NCI-H146 treated with DMSO at 0.1 percent for 48 hours (cell line): ENCODE measurements at regions not wholly inside any gene's neighbourhood (a gene's known extent, or its start where the extent isn't known, plus 50 kb on each side); places are given as distances from the start of the nearest gene placed in this dataset.

ENCODE experiments used
- DNase-seq: peaks from one replicate; lab custom pipeline; 2025; ENCODE audit not compliant: unreplicated experiment; lab: John Stamatoyannopoulos, UW

DNA sequence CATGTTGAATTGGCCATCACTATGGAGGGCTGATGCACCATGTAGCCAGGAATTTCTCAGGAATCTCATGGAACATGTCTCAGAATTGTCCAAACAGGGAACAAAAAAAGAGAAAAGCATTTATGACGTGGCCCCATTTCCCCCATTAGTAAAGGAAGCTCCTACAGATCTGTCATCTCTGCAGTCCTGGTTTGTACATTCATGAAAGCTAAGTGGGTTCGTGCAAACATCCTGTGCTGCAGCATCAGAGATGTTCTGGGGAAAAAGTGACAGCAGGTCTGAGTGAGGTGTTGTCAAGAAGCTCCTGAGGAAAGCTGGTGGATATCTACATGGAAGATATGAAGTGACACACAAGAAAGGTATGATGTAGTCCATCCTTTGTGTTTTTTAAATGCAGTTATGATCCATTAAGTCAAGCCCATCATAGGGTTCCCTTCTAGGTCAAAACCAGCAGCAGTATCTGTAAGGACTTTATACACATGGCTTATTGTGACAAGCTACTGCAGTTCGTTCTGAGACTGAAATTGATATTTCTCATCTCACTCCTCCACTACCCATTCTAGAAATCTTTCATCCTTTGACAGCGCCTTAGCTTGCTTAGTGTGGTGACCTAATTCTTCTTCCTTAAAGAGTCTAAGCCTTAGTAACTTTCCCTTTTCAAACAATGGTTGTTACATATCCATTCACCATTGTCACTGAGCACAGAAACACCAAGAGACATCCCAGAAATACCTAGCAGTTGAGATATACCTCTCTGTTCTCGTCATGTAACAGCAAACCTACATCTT is 200.0 kb upstream of the TCF21 start:
- no peak for DNase-seq

DNA sequence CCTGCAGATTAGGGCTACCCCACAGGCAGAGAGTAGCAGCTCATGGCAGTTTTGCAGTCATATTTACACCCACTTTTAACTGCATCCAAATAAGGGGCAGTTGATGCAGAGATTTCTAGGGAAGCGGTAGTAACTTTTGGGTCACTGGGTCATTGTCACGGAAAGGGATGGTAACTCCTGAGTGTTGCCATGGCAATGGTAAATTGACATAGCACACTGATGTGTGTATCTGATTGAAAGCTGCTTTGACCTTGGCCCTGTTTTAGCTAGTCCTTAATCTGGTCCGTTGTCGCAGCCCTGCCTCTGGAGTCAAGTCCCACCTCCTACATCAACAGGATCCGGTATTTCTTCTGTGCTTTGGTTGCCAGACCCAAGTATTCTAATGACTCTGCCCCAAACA is 199.1 kb upstream of the TCF21 start:
- DNase-seq, result no peak

- no peak for DNase-seq
These were observed 195.3 kb upstream of the TCF21 start for GRCh38 chr6:133693565-133693964.

- no peak for DNase-seq
These were observed 191.7 kb upstream of the TCF21 start for GRCh38 chr6:133697185-133697584.

DNA sequence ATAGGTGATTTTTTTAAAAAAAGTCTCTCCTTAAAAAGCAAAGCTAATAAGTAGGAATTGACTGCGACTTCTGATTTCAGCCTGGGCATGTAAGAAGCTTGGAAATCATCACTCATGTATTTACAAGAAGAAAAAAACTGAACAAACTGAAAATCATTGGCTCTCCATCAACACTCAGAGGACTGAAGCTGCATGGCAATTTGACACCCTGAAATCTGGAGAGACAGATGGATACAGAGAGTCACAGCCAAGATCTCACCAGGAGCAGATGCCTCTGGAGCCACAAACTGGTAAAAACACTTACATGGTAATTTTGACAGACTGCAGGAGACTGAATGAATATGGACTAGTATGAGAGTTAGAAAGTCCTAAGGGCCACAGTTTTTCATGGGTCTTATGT is 191.2 kb upstream of the TCF21 start:
- no peak for DNase-seq

- no peak for DNase-seq
These were observed 190.6 kb upstream of the TCF21 start for GRCh38 chr6:133698272-133698671.

GRCh38 chr6:133699741-133700385 is 189.1 kb upstream of the TCF21 start:
- no peak for DNase-seq

GRCh38 chr6:133701633-133702331 is 187.1 kb upstream of the TCF21 start:
- DNase-seq, result no peak

GRCh38 chr6:133704371-133704770 is 184.5 kb upstream of the TCF21 start:
- no peak for DNase-seq

DNA sequence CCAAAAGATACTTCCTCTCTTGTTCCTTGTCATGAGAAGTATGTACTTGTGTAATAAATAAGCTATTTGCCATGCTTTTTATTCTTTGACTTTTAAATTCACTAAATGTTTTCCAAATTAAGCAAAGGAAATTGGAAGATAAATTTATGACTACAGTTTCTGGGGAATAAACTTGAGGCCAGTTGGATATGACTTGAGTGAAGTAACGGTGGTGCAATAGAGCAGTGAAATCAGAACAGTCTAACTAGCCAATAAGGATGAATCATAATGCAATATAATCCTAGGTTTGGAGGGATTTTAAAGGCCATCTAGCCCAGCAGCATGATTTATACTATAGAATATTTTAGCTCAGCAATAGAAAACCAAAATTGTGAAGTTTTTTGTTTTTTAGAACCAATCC is 183.8 kb upstream of the TCF21 start:
- no peak for DNase-seq

- no peak for DNase-seq
These were observed 183.2 kb upstream of the TCF21 start for GRCh38 chr6:133705731-133706130.

- DNase-seq, result no peak
These were observed 181.5 kb upstream of the TCF21 start for GRCh38 chr6:133707456-133707855.

GRCh38 chr6:133710826-133711225 is 178.1 kb upstream of the TCF21 start:
- no peak for DNase-seq

DNA sequence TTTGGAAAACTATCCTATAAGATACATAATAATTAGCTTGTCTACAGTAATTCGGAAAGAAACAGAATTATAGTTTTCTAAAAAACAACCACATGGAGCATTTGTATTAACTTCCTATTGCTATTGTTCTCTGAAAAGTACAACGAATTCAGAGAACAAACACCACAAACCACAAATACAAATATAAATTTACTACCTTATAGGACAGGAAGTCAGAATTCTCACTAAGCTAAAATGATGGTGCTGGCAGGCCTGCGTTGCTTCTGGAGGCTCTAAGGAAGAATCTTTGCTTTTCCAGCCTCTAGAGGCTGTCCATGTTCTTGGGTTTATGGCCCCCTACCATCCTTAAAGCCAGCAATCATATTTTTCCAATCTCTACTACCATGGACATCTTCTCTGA is 173.6 kb upstream of the TCF21 start:
- no peak for DNase-seq

DNA sequence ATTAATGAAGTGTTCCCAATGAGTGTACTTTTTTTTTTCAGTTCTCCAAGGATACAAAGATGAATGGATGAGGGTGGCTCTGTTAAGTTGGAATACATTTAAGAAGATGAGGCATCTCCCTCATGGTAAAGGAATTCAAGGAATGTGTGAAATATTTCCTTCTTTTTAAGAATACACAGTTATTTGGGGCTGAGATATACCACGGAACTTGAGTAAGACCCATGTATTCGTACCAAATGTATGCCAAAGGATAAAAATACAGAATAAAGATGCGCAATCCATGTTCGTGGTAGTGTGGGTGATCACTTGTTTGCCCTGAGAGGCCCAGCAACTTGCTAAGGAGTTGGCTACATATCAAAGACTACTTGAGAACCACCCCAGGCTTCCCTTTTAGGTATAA is 164.2 kb upstream of the TCF21 start:
- no peak for DNase-seq

DNA sequence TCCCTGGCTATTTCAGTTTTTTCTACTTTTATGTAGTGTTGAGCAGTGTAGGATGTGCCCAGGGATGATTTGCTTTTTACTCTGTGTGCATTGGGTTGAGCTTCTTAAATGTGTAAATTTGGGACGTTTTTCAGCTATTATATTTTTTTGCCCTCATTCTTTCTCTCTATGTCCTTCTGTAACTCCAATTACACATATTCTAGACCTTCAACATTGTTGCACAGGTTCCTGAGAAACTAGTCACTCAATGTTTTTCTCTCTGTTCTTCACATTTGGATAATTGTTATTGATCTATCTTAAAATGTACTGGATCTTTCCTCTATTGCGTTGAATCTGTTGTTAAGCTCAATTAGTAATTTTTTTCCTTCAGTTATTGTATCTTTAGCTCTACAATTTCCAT is 162.7 kb upstream of the TCF21 start:
- DNase-seq, result no peak

DNA sequence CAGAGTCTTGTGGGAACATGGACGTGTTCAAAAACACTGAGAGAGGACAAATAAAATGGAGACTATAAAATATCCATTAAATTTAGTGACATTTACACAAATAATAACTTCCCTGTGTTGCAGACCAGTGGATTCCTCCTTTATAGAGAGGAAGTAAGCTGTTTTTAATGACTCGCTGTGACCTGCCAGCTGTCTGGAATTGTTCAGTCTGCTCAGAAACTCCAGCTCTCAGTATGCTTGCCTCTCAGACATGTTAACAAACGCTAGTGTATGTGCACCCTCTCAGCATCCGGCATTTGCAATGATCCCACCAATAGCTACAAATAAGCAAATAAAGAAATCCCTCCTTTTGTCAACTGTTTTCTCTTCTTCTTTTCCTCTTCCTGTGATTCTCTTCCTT is 158.0 kb upstream of the TCF21 start:
- no peak for DNase-seq

DNA sequence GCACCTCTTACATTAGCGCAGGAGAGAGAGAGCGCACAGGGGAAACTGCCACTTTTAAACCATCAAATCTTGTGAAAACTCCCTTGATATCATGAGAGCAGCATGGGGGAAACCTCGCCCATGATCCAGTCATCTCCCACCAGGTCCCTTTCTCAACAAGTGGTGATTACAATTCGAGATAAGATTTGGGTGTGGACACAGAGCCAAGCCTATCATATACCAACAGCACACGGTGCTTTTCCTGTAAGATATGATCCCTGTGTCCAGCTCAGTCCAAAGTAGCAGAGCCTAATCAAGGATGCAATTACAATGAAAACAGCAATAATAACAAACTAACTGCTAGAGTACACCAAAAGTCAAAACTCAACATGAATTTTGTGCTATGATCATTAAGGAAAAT is 148.7 kb upstream of the TCF21 start:
- no peak for DNase-seq

- no peak for DNase-seq
These were observed 148.1 kb upstream of the TCF21 start for GRCh38 chr6:133740816-133741215.

DNA sequence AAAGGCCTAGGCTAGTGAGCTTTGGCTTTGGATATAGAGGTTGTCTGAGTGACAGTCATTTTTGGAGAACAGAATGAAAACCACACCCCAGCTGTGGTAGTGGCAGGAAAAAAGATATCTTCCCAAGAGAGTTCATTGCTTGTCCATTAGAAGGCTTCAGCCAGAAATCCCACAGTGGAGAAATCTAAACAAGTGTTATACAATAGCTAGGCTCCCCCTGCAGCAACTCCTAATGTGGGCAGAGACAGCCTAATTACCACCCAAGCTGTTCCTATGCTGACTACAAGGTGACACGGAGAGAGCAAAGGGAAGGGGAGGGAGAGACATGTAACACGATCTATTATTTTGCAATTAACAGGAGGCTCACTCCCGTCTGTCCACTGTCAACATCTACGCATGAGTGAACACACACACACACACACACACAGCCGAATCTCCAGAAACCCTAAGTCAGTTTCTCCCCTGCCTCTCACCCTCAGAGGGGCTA is 147.5 kb upstream of the TCF21 start:
- DNase-seq, result peak; percentile 63

DNA sequence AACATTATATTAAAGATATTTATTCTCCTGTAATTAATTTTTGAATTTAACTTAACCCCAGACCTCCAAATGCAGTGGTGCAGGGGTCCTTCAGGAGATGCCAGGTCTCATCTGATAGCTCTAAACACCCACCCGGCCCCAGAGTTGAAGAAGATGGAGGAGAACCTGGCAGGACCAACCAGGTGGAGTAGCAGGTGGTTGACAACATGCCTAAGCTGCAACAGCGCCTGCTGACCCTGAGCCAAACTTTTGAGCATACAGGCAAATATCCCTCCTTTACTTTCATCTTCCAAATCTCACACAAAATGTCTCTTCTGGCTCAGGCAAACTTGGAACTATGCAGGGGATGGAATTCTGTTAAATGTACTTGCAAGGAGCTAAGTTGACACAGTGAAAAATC is 145.3 kb upstream of the TCF21 start:
- DNase-seq, result no peak

DNA sequence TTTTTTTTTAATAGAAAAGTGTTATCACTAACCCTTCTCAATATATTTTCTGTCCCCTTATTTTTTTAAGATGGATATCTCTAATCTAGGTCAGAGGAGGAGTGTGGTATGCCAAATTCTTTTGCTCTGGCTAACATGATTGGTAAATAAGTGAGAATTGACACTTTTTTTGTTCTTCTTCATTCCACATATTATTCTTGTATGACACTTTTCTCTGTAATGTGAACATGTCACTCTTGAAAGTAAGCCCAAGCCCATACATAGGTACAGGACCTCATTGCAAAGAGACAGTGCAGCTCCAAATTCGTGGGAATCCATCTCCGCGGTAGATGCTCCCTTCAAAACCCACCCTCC is 142.5 kb upstream of the TCF21 start:
- no peak for DNase-seq
